Tibial nerve (tissue), 4 donors: ENCODE measurements at regions not wholly inside any gene's neighbourhood (a gene's known extent, or its start where the extent isn't known, plus 50 kb on each side); places are given as distances from the start of the nearest gene placed in this dataset.
A peak's percentile ranks its signal among the peaks of the same experiment; 100 is the strongest.

Experiments
- DNase-seq, 2 donors: peaks; one replicate each; pipeline ENCODE4 v3.0.0-alpha.2; 2019; ENCODE audit warnings: low spot score in 2 of 2
- H3K27ac ChIP-seq, 4 donors: fragments of 200-600 bp; sonication (generic) in 3 of 4; one replicate each; pipeline ENCODE4 v1.5.1; 2017 to 2019; ENCODE audit warnings: mild to moderate bottlenecking in 1 of 4
- H3K27me3 ChIP-seq, 2 donors: fragments of 200-600 bp; sonication (generic) in 1 of 2; one replicate each; pipeline versions ENCODE4 v1.5.1 to v1.6.0; 2017 to 2019
- H3K36me3 ChIP-seq, 3 donors: fragments of 200-600 bp; sonication (generic); one replicate each; pipeline ENCODE4 v1.5.1; 2018 to 2019
- H3K4me1 ChIP-seq, 4 donors: fragments of 200-600 bp; sonication (generic) in 3 of 4; one replicate each; pipeline ENCODE4 v1.5.1; 2017 to 2019
- H3K4me3 ChIP-seq, 4 donors: fragments of 200-600 bp; sonication (generic) in 3 of 4; one replicate each; pipeline ENCODE4 v1.5.1; 2017 to 2019; ENCODE audit warnings: mild to moderate bottlenecking in 1 of 4, moderate library complexity in 1 of 4
- H3K9me3 ChIP-seq, 4 donors: fragments of 200-600 bp; sonication (generic) in 3 of 4; one replicate each; pipeline ENCODE4 v1.5.1; 2017 to 2019
- EP300 ChIP-seq, 2 donors: sonication (generic); formaldehyde crosslinking; IDR thresholded peaks; one replicate each; pipeline ENCODE4 v1.6.1; 2017; ENCODE audit warnings: antibody characterized with exemption in 2 of 2, mild to moderate bottlenecking in 1 of 2
- POLR2A ChIP-seq, 2 donors: fragments of 450-650 bp; IDR thresholded peaks; one replicate each; pipeline ENCODE4 v1.6.1; 2017; ENCODE audit warnings: antibody characterized with exemption in 2 of 2, mild to moderate bottlenecking in 2 of 2, moderate library complexity in 2 of 2
- WGBS, 2 donors: methylation state at CpG; one replicate each; pipeline ENCODE4 v1.1.5; 2018; 5-methylcytosine and 5-hydroxymethylcytosine counted together
- TF ChIP-seq, protein P1 (sequence below), 5 experiments: fragments of 200-600 bp in 3 of 5; fragments of 450-650 bp in 2 of 5; sonication (generic) in 3 of 5; IDR thresholded peaks; one replicate each; pipeline ENCODE4 v1.5.1; 2016 to 2019; ENCODE audit warnings: antibody characterized with exemption in 5 of 5, mild to moderate bottlenecking in 3 of 5, moderate library complexity in 2 of 5

DNA sequence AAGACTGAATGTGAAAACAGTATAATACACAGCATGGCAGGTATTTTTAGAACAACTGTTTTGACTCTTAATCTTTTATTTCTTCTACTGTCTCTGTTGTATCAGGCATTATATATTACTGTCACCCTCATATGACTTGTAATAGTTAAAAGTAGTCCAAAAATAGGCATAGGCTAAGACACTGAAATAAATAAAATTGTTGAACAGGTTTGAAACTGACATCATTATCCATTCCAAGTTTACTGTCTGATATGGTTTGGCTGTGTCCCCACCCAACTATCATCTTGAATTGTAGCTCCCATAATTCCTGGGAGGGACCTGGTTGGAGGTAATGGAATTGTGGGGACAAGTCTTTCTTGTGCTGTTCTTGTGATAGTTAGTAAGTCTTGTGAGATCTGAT, 91.4 kb upstream of the CDH19 start:
- no peaks in the 10 kb centered on the region for H3K27me3 ChIP-seq
- H3K4me3 ChIP-seq = no peak overlapping the region
- H3K27ac ChIP-seq = no peak overlapping the region
- no peaks in the 10 kb centered on the region for H3K36me3 ChIP-seq
- TF ChIP-seq, protein P1, sequence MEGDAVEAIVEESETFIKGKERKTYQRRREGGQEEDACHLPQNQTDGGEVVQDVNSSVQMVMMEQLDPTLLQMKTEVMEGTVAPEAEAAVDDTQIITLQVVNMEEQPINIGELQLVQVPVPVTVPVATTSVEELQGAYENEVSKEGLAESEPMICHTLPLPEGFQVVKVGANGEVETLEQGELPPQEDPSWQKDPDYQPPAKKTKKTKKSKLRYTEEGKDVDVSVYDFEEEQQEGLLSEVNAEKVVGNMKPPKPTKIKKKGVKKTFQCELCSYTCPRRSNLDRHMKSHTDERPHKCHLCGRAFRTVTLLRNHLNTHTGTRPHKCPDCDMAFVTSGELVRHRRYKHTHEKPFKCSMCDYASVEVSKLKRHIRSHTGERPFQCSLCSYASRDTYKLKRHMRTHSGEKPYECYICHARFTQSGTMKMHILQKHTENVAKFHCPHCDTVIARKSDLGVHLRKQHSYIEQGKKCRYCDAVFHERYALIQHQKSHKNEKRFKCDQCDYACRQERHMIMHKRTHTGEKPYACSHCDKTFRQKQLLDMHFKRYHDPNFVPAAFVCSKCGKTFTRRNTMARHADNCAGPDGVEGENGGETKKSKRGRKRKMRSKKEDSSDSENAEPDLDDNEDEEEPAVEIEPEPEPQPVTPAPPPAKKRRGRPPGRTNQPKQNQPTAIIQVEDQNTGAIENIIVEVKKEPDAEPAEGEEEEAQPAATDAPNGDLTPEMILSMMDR (IDR thresholded peaks at IDR 0.05) = no peak
- TF ChIP-seq POLR2A (IDR thresholded peaks at IDR 0.05) (no peak), EP300 (IDR thresholded peaks at IDR 0.05) (no peak)
- peaks cover 0 to under 1% (median 0%) of the 10 kb centered on the region in 4 donors for H3K9me3 ChIP-seq
- DNase-seq = no peak
- no peaks in the 10 kb centered on the region for H3K4me1 ChIP-seq

DNA sequence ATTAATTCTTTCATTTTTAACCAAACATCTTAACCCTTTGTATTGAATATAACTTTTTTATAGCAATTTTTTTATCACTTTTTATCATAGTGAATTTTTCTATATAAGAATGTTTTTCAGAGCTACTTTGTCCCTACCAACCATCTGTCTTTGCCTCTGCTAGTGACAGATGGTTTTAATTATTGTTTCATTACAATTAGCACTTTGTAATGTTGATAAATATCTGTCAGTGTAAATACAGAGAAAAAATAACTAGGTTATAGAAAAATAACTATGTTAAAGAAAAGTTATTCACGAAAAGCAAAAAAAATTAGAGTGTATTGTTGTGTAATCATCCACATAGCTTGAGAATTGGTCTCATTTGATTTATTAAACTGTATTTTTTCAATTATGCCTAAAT, 91.0 kb upstream of the CDH19 start:
- TF ChIP-seq POLR2A (IDR thresholded peaks at IDR 0.05) (no peak), EP300 (IDR thresholded peaks at IDR 0.05) (no peak)
- TF ChIP-seq, protein P1 (IDR thresholded peaks at IDR 0.05) = no peak
- Histone ChIP-seq H3K4me1 (no peaks in the 10 kb centered on the region), H3K4me3 (no peak overlapping the region), H3K9me3 (peaks cover 0 to 4% (median 0%) of the 10 kb centered on the region in 4 donors), H3K27me3 (no peaks in the 10 kb centered on the region), H3K27ac (no peak overlapping the region), H3K36me3 (no peaks in the 10 kb centered on the region)
- DNase-seq = no peak
- 72 to 76% methylated on average over 1 of the region's 1 CpG for WGBS, 2 donors

DNA sequence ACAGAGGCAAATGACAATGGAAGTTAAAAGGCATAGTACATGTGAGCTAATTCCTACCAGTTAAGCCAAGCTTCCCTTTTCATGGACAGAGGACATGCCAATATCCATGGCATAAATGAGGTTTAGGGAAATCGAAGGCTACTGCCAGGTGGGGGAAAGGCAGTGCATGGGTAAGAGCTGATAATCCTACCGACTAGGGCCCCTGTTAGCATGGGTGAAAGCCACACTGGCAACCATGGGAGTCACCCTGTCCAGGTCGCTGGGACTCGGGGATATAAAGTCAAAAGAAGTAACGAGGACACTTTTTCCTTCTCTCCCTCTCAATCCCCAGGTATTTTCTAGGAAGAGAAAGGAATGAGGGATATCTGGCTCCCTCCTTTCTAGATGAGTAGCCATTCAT, 83.7 kb upstream of the CDH19 start:
- Histone ChIP-seq H3K36me3 (peaks cover 0 to 5% (median 0%) of the 10 kb centered on the region in 3 donors), H3K27me3 (no peaks in the 10 kb centered on the region), H3K27ac (no peak overlapping the region), H3K9me3 (peaks cover 0 to 16% (median 4%) of the 10 kb centered on the region in 4 donors), H3K4me1 (peaks cover 0 to 13% (median 5%) of the 10 kb centered on the region in 4 donors), H3K4me3 (no peak overlapping the region)
- WGBS, 2 donors = 62 to 86% methylated on average over 5 of the region's 5 CpGs
- TF ChIP-seq POLR2A (IDR thresholded peaks at IDR 0.05) = no peak
- TF ChIP-seq, protein P1 (IDR thresholded peaks at IDR 0.05) = no peak
- DNase-seq = no peak

DNA sequence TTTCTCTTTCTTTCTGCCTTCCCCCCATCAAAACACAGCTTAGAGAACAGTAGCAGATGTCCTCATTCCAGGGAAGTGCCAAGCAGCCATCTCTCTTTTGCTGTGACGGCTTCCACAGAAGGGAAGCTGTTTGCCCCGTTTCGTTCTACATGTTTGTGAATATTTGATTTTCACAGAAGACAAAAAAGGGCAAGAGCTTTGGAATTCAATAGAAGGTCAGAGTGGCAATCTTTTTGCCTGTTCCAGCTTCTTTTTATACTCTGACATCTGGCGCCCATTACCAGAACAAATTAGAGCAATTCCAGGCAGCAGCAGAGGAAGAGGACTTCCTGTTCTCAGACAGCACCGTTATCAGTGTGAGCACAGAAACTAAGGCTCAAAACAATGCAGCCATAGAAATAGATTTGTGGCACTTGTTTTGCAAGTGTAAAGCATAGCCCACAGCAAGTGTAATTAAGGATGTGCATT, 79.0 kb upstream of the CDH19 start:
- DNase-seq = peak in 1 of 2 donors; percentile 47
- Histone ChIP-seq H3K4me1 (peaks cover 0 to 13% (median 5%) of the 10 kb centered on the region in 4 donors), H3K9me3 (peaks cover 0 to 8% (median 0%) of the 10 kb centered on the region in 4 donors), H3K27ac (peak overlapping the region; percentile 28 to 89 (median 70)), H3K27me3 (no peaks in the 10 kb centered on the region), H3K36me3 (peaks cover 0 to 14% (median 0%) of the 10 kb centered on the region in 3 donors), H3K4me3 (peak overlapping the region; percentile 16 to 45 (median 32))
- WGBS, 2 donors = 0% methylated on average over 5 of the region's 5 CpGs
- peak; percentile 75 to 93 for TF ChIP-seq EP300 (IDR thresholded peaks at IDR 0.05)
- TF ChIP-seq, protein P1 (IDR thresholded peaks at IDR 0.05) = no peak
- peak; percentile 16 to 37 for TF ChIP-seq POLR2A (IDR thresholded peaks at IDR 0.05)

DNA sequence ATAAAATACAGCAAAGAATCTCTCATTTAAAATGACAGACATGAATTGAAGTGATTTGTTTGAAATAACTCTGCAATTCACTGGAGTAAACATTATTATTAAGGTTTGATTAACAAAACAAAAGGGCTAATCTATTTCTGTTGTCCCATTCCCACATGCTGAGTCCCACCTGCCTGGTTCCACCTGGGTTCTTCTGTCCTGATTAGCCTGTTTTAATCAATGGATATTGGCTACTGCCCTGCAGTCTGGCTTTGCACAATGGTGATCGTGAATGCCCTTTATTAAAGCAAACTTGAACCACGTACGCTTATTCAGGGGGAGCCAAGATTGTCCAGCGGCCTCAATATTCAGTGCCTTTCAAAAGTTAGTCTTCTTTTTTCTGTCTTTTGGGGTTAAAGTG, 72.8 kb upstream of the CDH19 start:
- Histone ChIP-seq H3K9me3 (no peaks in the 10 kb centered on the region), H3K4me3 (no peak overlapping the region), H3K36me3 (peaks cover 0 to 16% (median 0%) of the 10 kb centered on the region in 3 donors), H3K27me3 (no peaks in the 10 kb centered on the region), H3K27ac (no peak overlapping the region), H3K4me1 (no peaks in the 10 kb centered on the region)
- 77 to 78% methylated on average over 4 of the region's 4 CpGs for WGBS, 2 donors
- DNase-seq = no peak
- TF ChIP-seq EP300 (IDR thresholded peaks at IDR 0.05) = peak in 1 of 2 donors; percentile 66
- no peak for TF ChIP-seq POLR2A (IDR thresholded peaks at IDR 0.05)

DNA sequence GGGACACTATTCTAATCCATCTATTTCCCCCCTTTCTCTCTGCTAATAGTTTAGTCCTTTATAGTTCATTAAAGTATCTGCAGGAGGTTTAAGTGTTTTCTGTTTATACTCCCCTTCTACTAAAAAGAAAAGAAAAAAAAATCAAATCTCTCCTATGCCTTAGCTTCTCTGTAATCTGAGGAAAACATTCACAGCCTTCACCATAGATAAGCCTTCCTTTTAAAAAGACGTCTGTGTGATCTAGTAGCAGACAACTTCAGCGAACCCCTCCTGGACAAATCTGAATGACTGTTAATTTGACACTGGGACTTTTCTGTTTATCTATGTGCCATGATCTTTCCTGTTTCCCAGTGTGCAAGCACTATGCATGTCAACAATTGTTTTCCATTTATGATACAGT, 70.4 kb upstream of the CDH19 start:
- H3K4me1 ChIP-seq = no peaks in the 10 kb centered on the region
- TF ChIP-seq POLR2A (IDR thresholded peaks at IDR 0.05) = no peak
- no peak for TF ChIP-seq EP300 (IDR thresholded peaks at IDR 0.05)
- TF ChIP-seq, protein P1 (IDR thresholded peaks at IDR 0.05) = no peak
- H3K27me3 ChIP-seq = no peaks in the 10 kb centered on the region
- no peak for DNase-seq
- peaks cover 0 to 16% (median 0%) of the 10 kb centered on the region in 3 donors for H3K36me3 ChIP-seq
- peak overlapping the region in 1 of 4 donors; percentile 10 for H3K27ac ChIP-seq
- no peaks in the 10 kb centered on the region for H3K9me3 ChIP-seq
- 43 to 53% methylated on average over 2 of the region's 2 CpGs for WGBS, 2 donors
- no peak overlapping the region for H3K4me3 ChIP-seq
